SU-DHL-6 (cell line): ENCODE measurements at regions not wholly inside any gene's neighbourhood (a gene's known extent, or its start where the extent isn't known, plus 50 kb on each side); places are given as distances from the start of the nearest gene placed in this dataset.

Experiments used
- EZH2phosphoT487 ChIP-seq: fragments of 200-600 bp; sonication (generic), shearing (Covaris generic); conservative IDR thresholded peaks from 2 replicates; pipeline ENCODE4 v1.6.1; 2018; ENCODE audit warnings: mild to moderate bottlenecking, antibody characterized with exemption, low read length, moderate library complexity, mixed read lengths
- TF ChIP-seq, protein P1 (sequence below): fragments of 200-600 bp; sonication (generic); IDR thresholded peaks from one replicate; pipeline ENCODE4 v1.5.1; 2017; ENCODE audit warnings: antibody characterized with exemption, mild to moderate bottlenecking, low read length, moderate library complexity; ENCODE audit not compliant: insufficient read depth, poor library complexity, severe bottlenecking

DNA sequence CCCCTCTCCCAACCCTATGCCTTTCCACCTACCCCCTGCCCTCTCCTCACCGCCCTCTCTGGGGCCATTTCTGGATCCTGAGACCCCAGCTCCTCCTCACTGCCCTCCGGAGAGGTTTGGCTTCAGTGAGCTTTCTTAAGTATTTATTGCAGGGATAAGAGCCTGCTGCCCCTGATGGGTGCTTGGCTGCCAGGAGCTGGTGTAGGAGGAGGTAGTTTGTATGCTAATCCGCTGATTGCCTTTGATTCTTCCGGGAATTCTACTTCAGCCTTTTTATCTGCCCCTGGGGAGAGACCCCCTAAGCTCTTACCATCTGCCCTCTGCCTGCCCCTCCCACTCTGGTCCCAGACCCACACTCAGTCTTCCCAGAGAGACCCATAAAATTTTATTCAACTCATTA, 263.5 kb upstream of the PODXL start:
- TF ChIP-seq, protein P1, sequence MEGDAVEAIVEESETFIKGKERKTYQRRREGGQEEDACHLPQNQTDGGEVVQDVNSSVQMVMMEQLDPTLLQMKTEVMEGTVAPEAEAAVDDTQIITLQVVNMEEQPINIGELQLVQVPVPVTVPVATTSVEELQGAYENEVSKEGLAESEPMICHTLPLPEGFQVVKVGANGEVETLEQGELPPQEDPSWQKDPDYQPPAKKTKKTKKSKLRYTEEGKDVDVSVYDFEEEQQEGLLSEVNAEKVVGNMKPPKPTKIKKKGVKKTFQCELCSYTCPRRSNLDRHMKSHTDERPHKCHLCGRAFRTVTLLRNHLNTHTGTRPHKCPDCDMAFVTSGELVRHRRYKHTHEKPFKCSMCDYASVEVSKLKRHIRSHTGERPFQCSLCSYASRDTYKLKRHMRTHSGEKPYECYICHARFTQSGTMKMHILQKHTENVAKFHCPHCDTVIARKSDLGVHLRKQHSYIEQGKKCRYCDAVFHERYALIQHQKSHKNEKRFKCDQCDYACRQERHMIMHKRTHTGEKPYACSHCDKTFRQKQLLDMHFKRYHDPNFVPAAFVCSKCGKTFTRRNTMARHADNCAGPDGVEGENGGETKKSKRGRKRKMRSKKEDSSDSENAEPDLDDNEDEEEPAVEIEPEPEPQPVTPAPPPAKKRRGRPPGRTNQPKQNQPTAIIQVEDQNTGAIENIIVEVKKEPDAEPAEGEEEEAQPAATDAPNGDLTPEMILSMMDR = no peak
- no peak for TF ChIP-seq EZH2phosphoT487
